Lower leg skin (tissue), 4 donors: ENCODE measurements at regions not wholly inside any gene's neighbourhood (a gene's known extent, or its start where the extent isn't known, plus 50 kb on each side); places are given as distances from the start of the nearest gene placed in this dataset.

Experiments
- DNase-seq, 2 donors: peaks; one replicate each; pipeline ENCODE4 v3.0.0-alpha.2; 2019; ENCODE audit warnings: low spot score in 2 of 2
- H3K4me3 ChIP-seq: fragments of 200-600 bp; sonication (generic); 2 replicates; pipeline ENCODE4 v1.5.1; 2017; ENCODE audit warnings: mild to moderate bottlenecking, low read depth; ENCODE audit not compliant: poor library complexity, severe bottlenecking
- CTCF ChIP-seq, 3 donors: fragments of 450-650 bp; IDR thresholded peaks; one replicate each; pipeline ENCODE4 v1.5.1; 2016; ENCODE audit warnings: antibody characterized with exemption in 3 of 3, mild to moderate bottlenecking in 3 of 3, moderate library complexity in 2 of 3
- POLR2A ChIP-seq, 2 donors: fragments of 450-650 bp; IDR thresholded peaks; one replicate each; pipeline ENCODE4 v1.6.1; 2016 to 2017; ENCODE audit warnings: antibody characterized with exemption in 2 of 2, mild to moderate bottlenecking in 1 of 2, moderate library complexity in 1 of 2
- WGBS, 2 donors: methylation state at CpG; one replicate each; pipeline ENCODE4 v1.1.5; 2018; 5-methylcytosine and 5-hydroxymethylcytosine counted together
- intact Hi-C: fragments of 100-400 bp; cut with DNase I; formaldehyde crosslinking; loops from one replicate; pipeline ENCODE4 v1.15.0; 2023; ENCODE audit warnings: low total_unique reads

GRCh38 chr2:133959066-133959465 is 294.8 kb upstream of the MGAT5 start:
- 56 to 63% methylated on average over 1 of the region's 1 CpG for WGBS, 2 donors
- DNase-seq, result no peak
- intact Hi-C loops, result no loop called here
- no peak overlapping the region for H3K4me3 ChIP-seq
- TF ChIP-seq CTCF (IDR thresholded peaks at IDR 0.05) (no peak), POLR2A (IDR thresholded peaks at IDR 0.05) (no peak)

- no peak for DNase-seq
- TF ChIP-seq CTCF (IDR thresholded peaks at IDR 0.05) (no peak), POLR2A (IDR thresholded peaks at IDR 0.05) (no peak)
- H3K4me3 ChIP-seq, result no peak overlapping the region
- intact Hi-C loops, result no loop called here
- WGBS, 2 donors, result 65 to 71% methylated on average over 4 of the region's 4 CpGs
These were observed 287.1 kb upstream of the MGAT5 start for GRCh38 chr2:133966720-133967304.

GRCh38 chr2:133967326-133967725 is 286.5 kb upstream of the MGAT5 start:
- no peak overlapping the region for H3K4me3 ChIP-seq
- intact Hi-C loops, result no loop called here

GRCh38 chr2:133968446-133968845 is 285.4 kb upstream of the MGAT5 start:
- TF ChIP-seq CTCF (IDR thresholded peaks at IDR 0.05) (no peak), POLR2A (IDR thresholded peaks at IDR 0.05) (no peak)
- no peak overlapping the region for H3K4me3 ChIP-seq

More at GRCh38 chr2:133967326-133967725, 286.5 kb upstream of the MGAT5 start:
- DNase-seq, result no peak
- no peak for TF ChIP-seq CTCF (IDR thresholded peaks at IDR 0.05)
- no peak for TF ChIP-seq POLR2A (IDR thresholded peaks at IDR 0.05)
- 88 to 90% methylated on average over 4 of the region's 4 CpGs for WGBS, 2 donors

GRCh38 chr2:133970641-133971040 is 283.2 kb upstream of the MGAT5 start:
- intact Hi-C loops, result no loop called here
- H3K4me3 ChIP-seq, result no peak overlapping the region
- DNase-seq, result no peak
- WGBS, 2 donors, result 78 to 88% methylated on average over 6 of the region's 6 CpGs
- TF ChIP-seq CTCF (IDR thresholded peaks at IDR 0.05) (no peak), POLR2A (IDR thresholded peaks at IDR 0.05) (no peak)

More at GRCh38 chr2:133968446-133968845, 285.4 kb upstream of the MGAT5 start:
- intact Hi-C loops, result no loop called here
- DNase-seq, result no peak
- 88 to 93% methylated on average over 3 of the region's 3 CpGs for WGBS, 2 donors

GRCh38 chr2:133972297-133972696 is 281.6 kb upstream of the MGAT5 start:
- DNase-seq, result no peak
- no peak overlapping the region for H3K4me3 ChIP-seq
- intact Hi-C loops, result no loop called here
- no peak for TF ChIP-seq POLR2A (IDR thresholded peaks at IDR 0.05)
- TF ChIP-seq CTCF (IDR thresholded peaks at IDR 0.05), result no peak
- WGBS, 2 donors, result 89 to 90% methylated on average over 2 of the region's 2 CpGs
